ENCODE measurements at regions not wholly inside any gene's neighbourhood (a gene's known extent, or its start where the extent isn't known, plus 50 kb on each side); places are given as distances from the start of the nearest gene placed in this dataset.

- no peaks in the 10 kb centered on the region for H3K27me3 ChIP-seq
- TF ChIP-seq POLR2A (IDR thresholded peaks at IDR 0.05): no peak
- no peak for TF ChIP-seq EP300 (IDR thresholded peaks at IDR 0.05)
- no peak for TF ChIP-seq CTCF (IDR thresholded peaks at IDR 0.05)
- H3K4me3 ChIP-seq: no peak overlapping the region
- no peaks in the 10 kb centered on the region for H3K4me1 ChIP-seq (ENCODE audit: insufficient read depth)
- H3K36me3 ChIP-seq: no peaks in the 10 kb centered on the region
- WGBS, 3 donors: 28 to 64% (median 56%) methylated on average over 2 of the region's 2 CpGs
- intact Hi-C loops (cut with DNase I): no loop called here
- H3K27ac ChIP-seq: no peak overlapping the region
- no peak for DNase-seq
- no peaks in the 10 kb centered on the region for H3K9me3 ChIP-seq
These were observed 328.4 kb upstream of the UMPS start for GRCh38 chr3:124401843-124402242.

DNA sequence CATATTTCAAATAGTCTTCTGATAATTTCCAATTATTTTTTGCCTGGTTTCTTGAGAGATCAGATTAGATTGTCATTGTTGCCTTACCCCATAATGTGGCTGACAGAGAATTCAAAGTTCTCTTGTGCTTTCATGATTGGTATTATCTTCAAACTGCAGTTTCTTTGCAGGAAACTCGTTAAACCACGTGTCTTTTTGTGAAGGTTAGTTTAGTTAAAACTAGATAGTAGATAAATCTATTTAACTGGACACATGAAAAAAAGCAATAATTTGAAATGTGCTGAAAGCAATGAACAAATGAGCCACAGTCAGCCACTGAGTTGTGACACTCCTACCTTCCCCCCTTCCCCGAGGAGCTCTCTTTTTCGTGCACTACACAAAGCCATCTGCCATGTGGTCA, 327.5 kb upstream of the UMPS start:
- Histone ChIP-seq H3K27ac (no peak overlapping the region), H3K27me3 (no peaks in the 10 kb centered on the region), H3K36me3 (no peaks in the 10 kb centered on the region), H3K4me1 (ENCODE audit: insufficient read depth) (no peaks in the 10 kb centered on the region), H3K9me3 (no peaks in the 10 kb centered on the region), H3K4me3 (no peak overlapping the region)
- no peak for DNase-seq
- intact Hi-C loops (cut with DNase I): no loop called here
- TF ChIP-seq CTCF (IDR thresholded peaks at IDR 0.05): no peak
- TF ChIP-seq POLR2A (IDR thresholded peaks at IDR 0.05): no peak
- no peak for TF ChIP-seq EP300 (IDR thresholded peaks at IDR 0.05)
- WGBS, 3 donors: 76 to 81% (median 77%) methylated on average over 4 of the region's 4 CpGs

- intact Hi-C loops (cut with DNase I): no loop called here
- no peak overlapping the region for H3K27ac ChIP-seq
- H3K9me3 ChIP-seq: no peaks in the 10 kb centered on the region
- no peaks in the 10 kb centered on the region for H3K4me1 ChIP-seq (ENCODE audit: insufficient read depth)
- TF ChIP-seq POLR2A (IDR thresholded peaks at IDR 0.05): no peak
- TF ChIP-seq CTCF (IDR thresholded peaks at IDR 0.05): no peak
- TF ChIP-seq EP300 (IDR thresholded peaks at IDR 0.05): no peak
- no peak for DNase-seq
- H3K4me3 ChIP-seq: no peak overlapping the region
- H3K36me3 ChIP-seq: no peaks in the 10 kb centered on the region
- no peaks in the 10 kb centered on the region for H3K27me3 ChIP-seq
- 85 to 90% (median 86%) methylated on average over 4 of the region's 4 CpGs for WGBS, 3 donors
These were observed 325.6 kb upstream of the UMPS start for GRCh38 chr3:124404621-124405020.

DNA sequence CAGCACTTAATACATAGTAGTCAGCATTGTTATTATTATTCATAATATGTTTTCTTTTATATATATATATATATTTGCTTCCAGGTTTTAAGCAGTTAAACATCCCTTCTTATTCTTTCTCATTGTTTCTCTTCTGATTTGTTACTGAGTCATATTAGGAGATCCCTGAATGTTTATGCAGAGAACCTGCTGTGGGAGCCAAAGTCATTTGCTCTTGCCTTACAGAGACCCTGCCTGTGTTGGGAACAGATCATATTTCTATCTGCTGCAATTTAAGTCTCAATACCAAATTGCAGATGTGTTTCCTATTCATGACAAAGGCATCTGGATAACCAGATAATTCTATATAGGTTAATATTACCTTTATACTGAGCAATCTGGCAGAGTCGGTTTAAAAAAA, 323.0 kb upstream of the UMPS start:
- H3K36me3 ChIP-seq: no peaks in the 10 kb centered on the region
- intact Hi-C loops (cut with DNase I): no loop called here
- no peaks in the 10 kb centered on the region for H3K9me3 ChIP-seq

More for the DNA sequence above, 323.0 kb upstream of the UMPS start:
- Histone ChIP-seq H3K4me1 (ENCODE audit: insufficient read depth) (no peaks in the 10 kb centered on the region), H3K4me3 (no peak overlapping the region), H3K27ac (no peak overlapping the region), H3K27me3 (no peaks in the 10 kb centered on the region)
- WGBS, 3 donors: 95 to 97% (median 95%) methylated on average over 1 of the region's 1 CpG
- no peak for DNase-seq
- TF ChIP-seq POLR2A (IDR thresholded peaks at IDR 0.05) (no peak), CTCF (IDR thresholded peaks at IDR 0.05) (no peak), EP300 (IDR thresholded peaks at IDR 0.05) (no peak)
